PC-9 (cell line): ENCODE measurements at regions not wholly inside any gene's neighbourhood (a gene's known extent, or its start where the extent isn't known, plus 50 kb on each side); places are given as distances from the start of the nearest gene placed in this dataset.

ENCODE experiments used
- EZH2 ChIP-seq: fragments of 200-600 bp; sonication (generic); IDR thresholded peaks from 2 replicates; pipeline ENCODE4 v1.8.0; 2017; ENCODE audit warnings: antibody characterized with exemption, low read depth
- TF ChIP-seq, protein P1 (sequence below): fragments of 200-600 bp; sonication (generic); conservative IDR thresholded peaks from 2 replicates; pipeline ENCODE4 v1.6.1; 2017; ENCODE audit warnings: mixed run types, antibody characterized with exemption, mild to moderate bottlenecking, moderate library complexity

DNA sequence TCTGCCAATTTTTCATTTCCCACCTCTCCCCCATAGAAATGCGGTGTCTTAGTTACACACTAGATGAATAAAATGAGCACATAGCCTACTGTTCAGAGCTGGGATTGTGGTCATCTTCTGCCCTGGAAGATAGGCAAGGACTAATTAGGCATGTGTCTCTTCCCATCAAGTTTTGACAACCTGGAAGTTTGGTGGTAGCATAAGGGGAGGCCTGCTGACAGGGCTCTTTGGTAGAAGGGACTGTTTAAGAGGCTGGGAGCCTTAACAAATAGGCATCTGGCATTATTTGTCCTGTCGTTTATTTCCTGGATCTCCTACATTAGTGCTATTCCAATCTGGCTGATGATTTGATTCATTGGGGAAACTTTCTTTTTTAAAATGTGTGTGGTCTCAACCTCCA, 512.3 kb downstream of the ZNF385D start:
- TF ChIP-seq, protein P1, sequence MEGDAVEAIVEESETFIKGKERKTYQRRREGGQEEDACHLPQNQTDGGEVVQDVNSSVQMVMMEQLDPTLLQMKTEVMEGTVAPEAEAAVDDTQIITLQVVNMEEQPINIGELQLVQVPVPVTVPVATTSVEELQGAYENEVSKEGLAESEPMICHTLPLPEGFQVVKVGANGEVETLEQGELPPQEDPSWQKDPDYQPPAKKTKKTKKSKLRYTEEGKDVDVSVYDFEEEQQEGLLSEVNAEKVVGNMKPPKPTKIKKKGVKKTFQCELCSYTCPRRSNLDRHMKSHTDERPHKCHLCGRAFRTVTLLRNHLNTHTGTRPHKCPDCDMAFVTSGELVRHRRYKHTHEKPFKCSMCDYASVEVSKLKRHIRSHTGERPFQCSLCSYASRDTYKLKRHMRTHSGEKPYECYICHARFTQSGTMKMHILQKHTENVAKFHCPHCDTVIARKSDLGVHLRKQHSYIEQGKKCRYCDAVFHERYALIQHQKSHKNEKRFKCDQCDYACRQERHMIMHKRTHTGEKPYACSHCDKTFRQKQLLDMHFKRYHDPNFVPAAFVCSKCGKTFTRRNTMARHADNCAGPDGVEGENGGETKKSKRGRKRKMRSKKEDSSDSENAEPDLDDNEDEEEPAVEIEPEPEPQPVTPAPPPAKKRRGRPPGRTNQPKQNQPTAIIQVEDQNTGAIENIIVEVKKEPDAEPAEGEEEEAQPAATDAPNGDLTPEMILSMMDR: no peak
- no peak for TF ChIP-seq EZH2
